ENCODE measurements at regions not wholly inside any gene's neighbourhood (a gene's known extent, or its start where the extent isn't known, plus 50 kb on each side); places are given as distances from the start of the nearest gene placed in this dataset.

- in situ Hi-C loops (cut with MboI; ENCODE audit: low pct_unique_long_range_greater_than_20kb in 2 of 9, low sequenced_read_pairs in 9 of 9, unreplicated experiment in 9 of 9) = no loop called here
- WGBS, 10 experiments = 92 to 100% (median 96%) methylated on average over 1 to 2 of the region's 2 CpGs; no CpG with 5 or more reads in 6 of the 10 experiments
Measured at GRCh38 chr14:71185637-71186036, 278.4 kb downstream of the PCNX1 start.

GRCh38 chr14:71187633-71188356, 280.5 kb downstream of the PCNX1 start:
- WGBS, 10 experiments = 57 to 96% (median 79%) methylated on average over 2 to 8 of the region's 11 CpGs; no CpG with 5 or more reads in 2 of the 10 experiments
- no peak overlapping the region for H3K4me3 ChIP-seq
- H3K27ac ChIP-seq = no peak overlapping the region
- H3K4me1 ChIP-seq (replicated peaks in 1 of 2) = peaks cover 7 to 16% of the 10 kb centered on the region in 2 donors
- in situ Hi-C loops (cut with MboI; ENCODE audit: low pct_unique_long_range_greater_than_20kb in 2 of 9, low sequenced_read_pairs in 9 of 9, unreplicated experiment in 9 of 9) = no loop called here
- ATAC-seq (replicated peaks in 6 of 8) = no peak

More at GRCh38 chr14:71185637-71186036, 278.4 kb downstream of the PCNX1 start:
- no peak overlapping the region for H3K4me3 ChIP-seq
- H3K27ac ChIP-seq = no peak overlapping the region
- peak in 2 of 8 experiments; percentile 29 to 56 for ATAC-seq (replicated peaks in 6 of 8)
- peaks cover 0 to 3% of the 10 kb centered on the region in 2 donors for H3K4me1 ChIP-seq (replicated peaks in 1 of 2)

- WGBS, 10 experiments = 0 to 83% (median 48%) methylated on average over 1 to 5 of the region's 5 CpGs
- in situ Hi-C loops (cut with MboI; ENCODE audit: low pct_unique_long_range_greater_than_20kb in 2 of 9, low sequenced_read_pairs in 9 of 9, unreplicated experiment in 9 of 9) = no loop called here
- peak in 5 of 8 experiments; percentile 85 to 93 (median 92) for ATAC-seq (replicated peaks in 6 of 8)
- Histone ChIP-seq H3K4me1 (replicated peaks in 1 of 2) (peaks cover 7 to 16% of the 10 kb centered on the region in 2 donors), H3K27ac (no peak overlapping the region), H3K4me3 (no peak overlapping the region)
Measured at GRCh38 chr14:71190770-71191374, 283.6 kb downstream of the PCNX1 start.

- peak in 1 of 8 experiments; percentile 53 for ATAC-seq (replicated peaks in 6 of 8)
- 29 to 33% methylated on average over 1 of the region's 1 CpG; no CpG with 5 or more reads in 8 of the 10 experiments for WGBS, 10 experiments
- in situ Hi-C loops (cut with MboI; ENCODE audit: low pct_unique_long_range_greater_than_20kb in 2 of 9, low sequenced_read_pairs in 9 of 9, unreplicated experiment in 9 of 9) = no loop called here
- Histone ChIP-seq H3K4me1 (replicated peaks in 1 of 2) (peaks cover 7 to 16% of the 10 kb centered on the region in 2 donors), H3K4me3 (no peak overlapping the region), H3K27ac (no peak overlapping the region)
Measured at GRCh38 chr14:71193663-71194062, 286.4 kb downstream of the PCNX1 start.

- Histone ChIP-seq H3K4me3 (no peak overlapping the region), H3K27ac (no peak overlapping the region), H3K4me1 (replicated peaks in 1 of 2) (peaks cover 7 to 16% of the 10 kb centered on the region in 2 donors)
- ATAC-seq (replicated peaks in 6 of 8) = no peak
- 0 to 100% (median 29%) methylated on average over 1 of the region's 1 CpG; no CpG with 5 or more reads in 3 of the 10 experiments for WGBS, 10 experiments
- in situ Hi-C loops (cut with MboI; ENCODE audit: low pct_unique_long_range_greater_than_20kb in 2 of 9, low sequenced_read_pairs in 9 of 9, unreplicated experiment in 9 of 9) = no loop called here
Measured at GRCh38 chr14:71194251-71194650, 287.0 kb downstream of the PCNX1 start.

GRCh38 chr14:71196921-71197320, 289.7 kb downstream of the PCNX1 start:
- H3K4me1 ChIP-seq (replicated peaks in 1 of 2) = no peaks in the 10 kb centered on the region
- ATAC-seq (replicated peaks in 6 of 8) = no peak
- WGBS, 10 experiments = 20 to 100% (median 80%) methylated on average over 1 to 2 of the region's 6 CpGs; no CpG with 5 or more reads in 5 of the 10 experiments
- no peak overlapping the region for H3K27ac ChIP-seq
- in situ Hi-C loops (cut with MboI; ENCODE audit: low pct_unique_long_range_greater_than_20kb in 2 of 9, low sequenced_read_pairs in 9 of 9, unreplicated experiment in 9 of 9) = no loop called here
- H3K4me3 ChIP-seq = no peak overlapping the region

GRCh38 chr14:71198687-71199086, 291.4 kb downstream of the PCNX1 start:
- no peaks in the 10 kb centered on the region for H3K4me1 ChIP-seq (replicated peaks in 1 of 2)
- in situ Hi-C loops (cut with MboI; ENCODE audit: low pct_unique_long_range_greater_than_20kb in 2 of 9, low sequenced_read_pairs in 9 of 9, unreplicated experiment in 9 of 9) = no loop called here
- ATAC-seq (replicated peaks in 6 of 8) = peak in 3 of 8 experiments; percentile 42 to 94 (median 71)
- no peak overlapping the region for H3K4me3 ChIP-seq
- WGBS, 10 experiments = 33 to 79% (median 75%) methylated on average over 1 to 4 of the region's 5 CpGs; no CpG with 5 or more reads in 4 of the 10 experiments
- H3K27ac ChIP-seq = no peak overlapping the region

GRCh38 chr14:71201840-71202239, 294.6 kb downstream of the PCNX1 start:
- 56 to 100% (median 90%) methylated on average over 1 of the region's 1 CpG; no CpG with 5 or more reads in 4 of the 10 experiments for WGBS, 10 experiments
- Histone ChIP-seq H3K4me3 (no peak overlapping the region), H3K27ac (no peak overlapping the region), H3K4me1 (replicated peaks in 1 of 2) (no peaks in the 10 kb centered on the region)
- peak in 2 of 8 experiments; percentile 19 to 61 for ATAC-seq (replicated peaks in 6 of 8)
- in situ Hi-C loops (cut with MboI; ENCODE audit: low pct_unique_long_range_greater_than_20kb in 2 of 9, low sequenced_read_pairs in 9 of 9, unreplicated experiment in 9 of 9) = no loop called here

- Histone ChIP-seq H3K27ac (no peak overlapping the region), H3K4me1 (replicated peaks in 1 of 2) (no peaks in the 10 kb centered on the region), H3K4me3 (no peak overlapping the region)
- in situ Hi-C loops (cut with MboI; ENCODE audit: low pct_unique_long_range_greater_than_20kb in 2 of 9, low sequenced_read_pairs in 9 of 9, unreplicated experiment in 9 of 9) = no loop called here
- 17 to 80% (median 40%) methylated on average over 1 of the region's 3 CpGs; no CpG with 5 or more reads in 7 of the 10 experiments for WGBS, 10 experiments
- peak in 1 of 8 experiments; percentile 10 for ATAC-seq (replicated peaks in 6 of 8)
Measured at GRCh38 chr14:71202881-71203280, 295.6 kb downstream of the PCNX1 start.

GRCh38 chr14:71203306-71203705, 296.0 kb downstream of the PCNX1 start:
- WGBS, 10 experiments = 0 to 100% (median 92%) methylated on average over 1 to 6 of the region's 6 CpGs; no CpG with 5 or more reads in 3 of the 10 experiments
- H3K27ac ChIP-seq = no peak overlapping the region
- no peak overlapping the region for H3K4me3 ChIP-seq
- in situ Hi-C loops (cut with MboI; ENCODE audit: low pct_unique_long_range_greater_than_20kb in 2 of 9, low sequenced_read_pairs in 9 of 9, unreplicated experiment in 9 of 9) = no loop called here
- H3K4me1 ChIP-seq (replicated peaks in 1 of 2) = no peaks in the 10 kb centered on the region
- ATAC-seq (replicated peaks in 6 of 8) = no peak

GRCh38 chr14:71204231-71204630, 297.0 kb downstream of the PCNX1 start:
- H3K4me1 ChIP-seq (replicated peaks in 1 of 2) = no peaks in the 10 kb centered on the region
- in situ Hi-C loops (cut with MboI; ENCODE audit: low pct_unique_long_range_greater_than_20kb in 2 of 9, low sequenced_read_pairs in 9 of 9, unreplicated experiment in 9 of 9) = no loop called here
- no peak overlapping the region for H3K27ac ChIP-seq
- WGBS, 10 experiments = 54 to 100% (median 70%) methylated on average over 1 to 2 of the region's 2 CpGs; no CpG with 5 or more reads in 1 of the 10 experiments
- no peak for ATAC-seq (replicated peaks in 6 of 8)
- no peak overlapping the region for H3K4me3 ChIP-seq

- peak in 3 of 8 experiments; percentile 39 to 80 (median 69) for ATAC-seq (replicated peaks in 6 of 8)
- Histone ChIP-seq H3K4me3 (no peak overlapping the region), H3K27ac (no peak overlapping the region), H3K4me1 (replicated peaks in 1 of 2) (no peaks in the 10 kb centered on the region)
- in situ Hi-C loops (cut with MboI; ENCODE audit: low pct_unique_long_range_greater_than_20kb in 2 of 9, low sequenced_read_pairs in 9 of 9, unreplicated experiment in 9 of 9) = no loop called here
- 100% methylated on average over 1 of the region's 1 CpG; no CpG with 5 or more reads in 8 of the 10 experiments for WGBS, 10 experiments
Measured at GRCh38 chr14:71204768-71205167, 297.5 kb downstream of the PCNX1 start.

GRCh38 chr14:71206123-71206522, 298.9 kb downstream of the PCNX1 start:
- Histone ChIP-seq H3K4me3 (no peak overlapping the region), H3K27ac (no peak overlapping the region), H3K4me1 (replicated peaks in 1 of 2) (no peaks in the 10 kb centered on the region)
- ATAC-seq (replicated peaks in 6 of 8) = no peak
- in situ Hi-C loops (cut with MboI; ENCODE audit: low pct_unique_long_range_greater_than_20kb in 2 of 9, low sequenced_read_pairs in 9 of 9, unreplicated experiment in 9 of 9) = no loop called here
- WGBS, 10 experiments = 86 to 100% (median 97%) methylated on average over 1 to 2 of the region's 2 CpGs; no CpG with 5 or more reads in 4 of the 10 experiments

Data from motor neuron (in vitro differentiated cells).